Activated gamma-delta T cell treated with anti-CD3 and anti-CD28 coated beads, Interleukin-2, amount 50 U/mL, for 16 hours (primary cell): ENCODE measurements at regions not wholly inside any gene's neighbourhood (a gene's known extent, or its start where the extent isn't known, plus 50 kb on each side); places are given as distances from the start of the nearest gene placed in this dataset.

Experiments
- DNase-seq: peaks from one replicate; pipeline ENCODE4 v3.0.0-alpha.2; 2020; ENCODE audit warnings: low read depth

GRCh38 chr9:78724896-78725295 lies 428.0 kb downstream of the PSAT1 start:
- DNase-seq = no peak

- no peak for DNase-seq
These were observed 428.6 kb downstream of the PSAT1 start for GRCh38 chr9:78725503-78725902.

GRCh38 chr9:78745331-78745730 lies 448.4 kb downstream of the PSAT1 start:
- DNase-seq = no peak

GRCh38 chr9:78746010-78746409 lies 449.1 kb downstream of the PSAT1 start:
- DNase-seq = no peak

DNA sequence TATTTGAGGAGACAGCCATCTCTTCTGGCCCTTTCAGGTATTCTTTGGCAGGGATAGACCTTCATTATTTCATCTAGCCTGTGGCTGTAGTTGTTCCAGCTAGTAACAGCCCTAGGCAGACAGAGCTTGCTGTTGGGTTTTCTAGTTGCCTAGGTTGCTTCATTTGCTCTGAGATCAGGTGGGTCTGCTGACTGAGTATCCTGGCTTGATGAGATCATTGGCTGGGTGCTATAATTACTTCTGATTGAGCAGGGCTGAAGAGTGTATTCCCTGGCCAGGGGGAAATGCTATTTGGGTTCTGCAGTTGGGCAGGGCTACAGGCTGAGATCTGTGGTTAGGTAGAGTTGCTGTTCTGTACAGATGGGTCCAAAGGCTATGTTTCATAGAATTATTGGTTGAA lies 456.1 kb downstream of the PSAT1 start:
- DNase-seq = no peak

GRCh38 chr9:78756813-78757510 lies 460.0 kb downstream of the PSAT1 start:
- no peak for DNase-seq

- no peak for DNase-seq
These were observed 466.5 kb downstream of the PSAT1 start for GRCh38 chr9:78763424-78763823.

GRCh38 chr9:78765861-78766260 lies 468.9 kb downstream of the PSAT1 start:
- no peak for DNase-seq

DNA sequence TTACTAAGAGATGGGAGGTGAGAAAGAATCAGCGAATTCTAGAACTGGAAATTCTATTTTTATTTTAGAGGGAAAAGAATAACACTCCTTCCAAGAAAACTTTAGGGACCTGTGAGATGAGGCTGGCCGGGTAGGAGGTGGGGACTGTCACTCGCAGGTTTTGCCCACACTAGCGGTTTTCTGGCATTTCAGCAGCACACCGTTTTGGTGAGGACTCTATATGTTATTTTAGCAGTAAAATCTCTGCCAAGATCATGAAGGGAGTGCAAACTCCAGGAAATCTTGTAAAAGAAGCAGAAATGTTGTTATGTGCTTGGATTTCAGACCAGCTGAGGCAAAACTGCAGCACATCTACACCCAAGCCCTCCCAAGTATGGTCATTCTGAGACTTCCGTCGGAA lies 470.6 kb downstream of the PSAT1 start:
- no peak for DNase-seq

DNA sequence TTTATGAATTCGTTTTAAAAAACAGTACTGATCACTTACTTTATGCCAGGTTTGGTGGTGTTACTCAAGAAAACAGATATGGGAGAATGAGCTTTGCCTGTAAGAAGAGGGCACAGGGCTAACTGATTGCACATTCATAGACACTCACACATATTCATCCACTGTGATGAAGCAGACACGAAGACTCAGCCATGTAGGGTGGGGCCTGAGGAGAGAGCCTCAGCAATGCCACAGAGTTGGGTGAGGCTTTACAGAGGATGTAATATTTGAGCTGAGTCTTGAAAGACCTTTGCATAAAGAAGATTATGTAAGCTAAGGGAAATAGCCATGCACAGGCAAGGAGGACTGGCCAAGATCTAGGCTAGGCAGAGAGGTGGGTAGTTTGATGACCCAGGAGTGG lies 472.8 kb downstream of the PSAT1 start:
- DNase-seq = no peak

DNA sequence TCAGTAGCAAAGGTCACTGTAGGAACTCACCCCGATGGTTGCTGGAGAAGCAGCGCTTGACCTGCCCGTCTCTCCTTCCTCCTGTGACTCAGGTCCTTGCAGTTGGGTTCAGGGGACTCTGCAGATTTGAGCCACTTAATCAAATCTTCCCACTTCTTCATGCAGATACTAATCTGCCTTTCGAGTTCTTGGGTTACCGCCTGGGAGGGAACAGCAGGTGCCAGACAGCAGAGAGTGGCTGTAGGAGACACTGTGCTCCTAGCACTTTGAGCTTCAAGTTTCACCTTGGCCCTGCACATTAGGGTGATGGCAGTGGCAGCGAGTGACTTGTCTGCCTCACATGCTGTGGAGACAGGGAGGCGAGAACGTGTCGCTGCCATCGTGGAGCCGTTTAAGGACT lies 478.3 kb downstream of the PSAT1 start:
- no peak for DNase-seq

- no peak for DNase-seq
These were observed 478.9 kb downstream of the PSAT1 start for GRCh38 chr9:78775696-78776295.

GRCh38 chr9:78777747-78778146 lies 480.8 kb downstream of the PSAT1 start:
- no peak for DNase-seq

DNA sequence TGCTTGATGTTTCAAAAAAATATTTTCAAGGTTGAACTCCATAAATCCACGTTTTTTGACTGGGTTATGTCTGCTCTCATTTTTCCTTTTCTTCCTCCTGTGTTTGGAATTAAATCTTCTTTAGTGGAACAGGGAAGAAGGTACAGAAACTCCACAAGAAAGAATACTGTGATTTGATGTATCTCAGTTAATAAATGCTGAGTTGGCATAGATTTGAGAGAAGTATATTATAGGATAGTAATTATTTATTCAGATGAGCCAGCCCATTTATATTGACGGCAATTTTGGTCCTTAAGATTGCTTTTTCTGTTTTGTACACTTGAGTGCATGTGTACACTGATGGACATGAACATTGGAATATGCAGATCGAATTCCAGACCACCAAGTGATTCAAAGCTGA lies 481.4 kb downstream of the PSAT1 start:
- DNase-seq = no peak

GRCh38 chr9:78778861-78779374 lies 482.0 kb downstream of the PSAT1 start:
- DNase-seq = no peak

- DNase-seq = no peak
These were observed 484.8 kb downstream of the PSAT1 start for GRCh38 chr9:78781681-78782080.

- DNase-seq = no peak
These were observed 485.3 kb downstream of the PSAT1 start for GRCh38 chr9:78782234-78782633.

GRCh38 chr9:78782858-78783257 lies 485.9 kb downstream of the PSAT1 start:
- DNase-seq = no peak

DNA sequence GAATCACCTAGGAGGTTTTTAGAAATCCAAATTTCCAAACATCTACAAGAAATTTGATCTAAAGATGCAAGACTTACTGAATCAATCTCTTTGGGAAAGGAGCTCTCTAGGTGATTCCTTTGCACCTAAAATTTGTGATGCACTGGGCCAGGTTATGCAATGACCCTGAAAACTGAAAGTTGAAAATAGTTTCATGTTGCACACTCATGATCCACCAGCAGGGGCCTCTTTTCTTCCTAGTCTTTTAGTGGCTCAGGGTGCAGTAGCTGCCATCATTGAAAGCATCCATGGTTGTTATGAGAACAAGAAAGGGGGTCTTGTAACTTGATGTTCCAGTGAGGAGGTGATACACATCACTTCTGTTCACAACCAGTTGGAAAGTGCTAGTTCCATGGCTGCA lies 486.8 kb downstream of the PSAT1 start:
- DNase-seq = no peak

GRCh38 chr9:78786794-78787193 lies 489.9 kb downstream of the PSAT1 start:
- DNase-seq = no peak

DNA sequence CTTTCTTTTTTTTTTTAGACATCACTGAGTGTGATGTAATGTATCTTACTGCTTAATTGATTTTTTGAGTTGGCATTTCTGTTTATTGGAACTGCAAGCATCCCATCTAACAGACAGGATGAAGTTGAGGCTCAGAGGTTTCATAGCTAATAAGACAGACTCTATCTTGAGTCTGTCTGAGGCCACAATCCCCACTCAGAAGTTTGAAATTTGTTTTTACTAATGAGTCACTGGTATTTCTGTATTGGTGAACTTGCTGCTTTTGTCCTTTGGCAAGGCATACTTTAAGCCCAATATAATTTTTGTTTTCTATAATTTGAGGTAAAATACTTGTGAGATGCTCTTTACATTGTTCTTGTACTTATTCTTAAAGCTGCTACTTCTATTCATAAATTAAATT lies 491.2 kb downstream of the PSAT1 start:
- DNase-seq = no peak

DNA sequence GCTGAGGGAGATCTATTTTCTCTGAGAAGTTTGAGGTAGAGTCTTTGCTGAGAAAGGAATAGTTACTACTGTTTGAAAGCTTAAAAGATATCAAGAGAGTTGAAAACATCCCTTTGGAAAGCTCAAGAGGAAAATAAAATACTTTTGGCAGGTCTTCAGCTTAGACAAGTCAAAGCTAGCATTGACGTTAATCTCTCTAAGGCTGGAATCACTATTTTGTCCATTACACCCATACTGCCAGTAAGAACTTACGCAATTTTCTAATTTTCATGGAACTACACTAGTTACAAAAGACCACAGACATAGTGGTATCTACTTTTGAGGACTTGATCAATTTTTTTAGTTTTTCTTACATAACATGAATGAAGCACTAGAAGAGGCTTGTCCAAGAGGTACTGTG lies 494.9 kb downstream of the PSAT1 start:
- no peak for DNase-seq

- no peak for DNase-seq
These were observed 495.8 kb downstream of the PSAT1 start for GRCh38 chr9:78792745-78793144.

- no peak for DNase-seq
These were observed 508.8 kb downstream of the PSAT1 start for GRCh38 chr9:78805771-78806170.
